ENCODE measurements at regions not wholly inside any gene's neighbourhood (a gene's known extent, or its start where the extent isn't known, plus 50 kb on each side); places are given as distances from the start of the nearest gene placed in this dataset.
A peak's percentile ranks its signal among the peaks of the same experiment; 100 is the strongest.

DNA sequence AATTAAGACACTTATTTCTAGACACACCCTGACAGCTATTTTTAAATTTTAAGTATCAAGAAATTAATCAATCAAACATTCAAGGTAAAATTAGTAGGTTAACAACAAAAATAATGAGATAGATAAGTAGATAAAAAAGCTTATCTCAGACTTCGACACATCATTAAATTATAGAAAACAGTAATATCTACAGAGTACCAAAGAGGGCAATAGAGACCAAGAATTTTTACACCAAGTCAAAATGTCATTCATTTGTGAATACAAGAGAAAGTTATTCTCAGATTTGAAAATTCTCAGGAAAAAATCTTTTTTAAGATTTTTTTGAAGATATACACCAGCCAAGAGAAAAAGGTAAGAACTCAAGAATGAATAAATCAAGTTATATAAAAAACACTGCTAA lies 445.6 kb downstream of the ACTL7B start:
- DNase-seq (ENCODE audit: low spot score) (no peak), ATAC-seq (ENCODE audit: low read depth) (no peak)
- Histone ChIP-seq H3K4me3 (ENCODE audit: severe bottlenecking) (no peak overlapping the region), H3K27me3 (ENCODE audit: insufficient read depth, poor library complexity, severe bottlenecking) (no peaks in the 10 kb centered on the region), H3K36me3 (ENCODE audit: low read depth) (no peaks in the 10 kb centered on the region), H3K4me1 (ENCODE audit: insufficient read depth, poor library complexity, severe bottlenecking) (no peaks in the 10 kb centered on the region), H3K9me3 (ENCODE audit: severe bottlenecking) (no peaks in the 10 kb centered on the region), H3K27ac (ENCODE audit: poor library complexity, severe bottlenecking) (no peak overlapping the region)
- TF ChIP-seq, protein P1, sequence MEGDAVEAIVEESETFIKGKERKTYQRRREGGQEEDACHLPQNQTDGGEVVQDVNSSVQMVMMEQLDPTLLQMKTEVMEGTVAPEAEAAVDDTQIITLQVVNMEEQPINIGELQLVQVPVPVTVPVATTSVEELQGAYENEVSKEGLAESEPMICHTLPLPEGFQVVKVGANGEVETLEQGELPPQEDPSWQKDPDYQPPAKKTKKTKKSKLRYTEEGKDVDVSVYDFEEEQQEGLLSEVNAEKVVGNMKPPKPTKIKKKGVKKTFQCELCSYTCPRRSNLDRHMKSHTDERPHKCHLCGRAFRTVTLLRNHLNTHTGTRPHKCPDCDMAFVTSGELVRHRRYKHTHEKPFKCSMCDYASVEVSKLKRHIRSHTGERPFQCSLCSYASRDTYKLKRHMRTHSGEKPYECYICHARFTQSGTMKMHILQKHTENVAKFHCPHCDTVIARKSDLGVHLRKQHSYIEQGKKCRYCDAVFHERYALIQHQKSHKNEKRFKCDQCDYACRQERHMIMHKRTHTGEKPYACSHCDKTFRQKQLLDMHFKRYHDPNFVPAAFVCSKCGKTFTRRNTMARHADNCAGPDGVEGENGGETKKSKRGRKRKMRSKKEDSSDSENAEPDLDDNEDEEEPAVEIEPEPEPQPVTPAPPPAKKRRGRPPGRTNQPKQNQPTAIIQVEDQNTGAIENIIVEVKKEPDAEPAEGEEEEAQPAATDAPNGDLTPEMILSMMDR (IDR thresholded peaks at IDR 0.05; ENCODE audit: poor library complexity, severe bottlenecking), result peak; percentile 32

DNA sequence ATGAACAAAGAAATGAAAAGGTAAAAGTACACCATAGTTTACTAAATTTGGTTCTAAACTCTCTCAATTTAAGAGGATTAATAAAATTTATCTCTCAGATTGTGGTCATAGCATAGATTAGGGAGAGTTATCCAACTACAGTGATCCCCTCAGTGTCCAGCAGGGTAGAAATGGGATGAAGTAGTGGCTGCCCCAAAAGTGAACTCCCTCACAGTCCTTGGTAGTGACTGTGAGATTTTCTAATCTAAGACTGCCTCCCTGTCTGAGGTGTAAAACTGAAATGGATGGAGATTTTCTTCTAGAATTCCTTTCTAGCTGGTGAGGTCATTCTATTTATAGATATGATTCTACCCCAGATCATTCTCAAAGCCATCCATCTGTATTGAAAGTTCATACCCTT lies 455.5 kb downstream of the ACTL7B start:
- DNase-seq (ENCODE audit: low spot score) (no peak), ATAC-seq (ENCODE audit: low read depth) (no peak)
- H3K27me3 ChIP-seq (ENCODE audit: insufficient read depth, poor library complexity, severe bottlenecking), result no peaks in the 10 kb centered on the region
- H3K36me3 ChIP-seq (ENCODE audit: low read depth), result no peaks in the 10 kb centered on the region
- H3K4me3 ChIP-seq (ENCODE audit: severe bottlenecking), result no peak overlapping the region
- H3K27ac ChIP-seq (ENCODE audit: poor library complexity, severe bottlenecking), result no peak overlapping the region
- TF ChIP-seq, protein P1 (IDR thresholded peaks at IDR 0.05; ENCODE audit: poor library complexity, severe bottlenecking), result no peak
- no peaks in the 10 kb centered on the region for H3K4me1 ChIP-seq (ENCODE audit: insufficient read depth, poor library complexity, severe bottlenecking)
- H3K9me3 ChIP-seq (ENCODE audit: severe bottlenecking), result no peaks in the 10 kb centered on the region

DNA sequence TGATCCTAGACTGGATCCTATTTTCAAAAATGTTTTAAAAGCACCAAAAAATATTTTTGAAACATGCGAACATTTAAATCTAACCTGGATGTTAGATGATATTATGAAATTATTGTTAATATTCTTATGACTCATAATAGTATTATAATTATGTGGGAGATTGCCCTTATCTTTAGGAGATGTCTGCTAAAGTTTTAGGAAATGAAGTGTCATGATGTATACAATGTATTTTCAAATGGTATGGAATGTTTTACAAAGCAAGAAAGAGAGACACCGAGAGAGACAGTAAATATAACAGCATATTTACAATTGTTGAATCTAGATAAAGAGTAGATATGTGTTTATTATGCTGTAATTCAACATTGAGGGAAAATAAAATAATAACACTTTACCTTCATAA lies 455.9 kb downstream of the ACTL7B start:
- H3K9me3 ChIP-seq (ENCODE audit: severe bottlenecking), result no peaks in the 10 kb centered on the region
- H3K36me3 ChIP-seq (ENCODE audit: low read depth), result no peaks in the 10 kb centered on the region
- TF ChIP-seq, protein P1 (IDR thresholded peaks at IDR 0.05; ENCODE audit: poor library complexity, severe bottlenecking), result no peak
- no peak overlapping the region for H3K4me3 ChIP-seq (ENCODE audit: severe bottlenecking)
- no peaks in the 10 kb centered on the region for H3K4me1 ChIP-seq (ENCODE audit: insufficient read depth, poor library complexity, severe bottlenecking)
- H3K27me3 ChIP-seq (ENCODE audit: insufficient read depth, poor library complexity, severe bottlenecking), result no peaks in the 10 kb centered on the region
- no peak overlapping the region for H3K27ac ChIP-seq (ENCODE audit: poor library complexity, severe bottlenecking)
- ATAC-seq (ENCODE audit: low read depth) (no peak), DNase-seq (ENCODE audit: low spot score) (no peak)

DNA sequence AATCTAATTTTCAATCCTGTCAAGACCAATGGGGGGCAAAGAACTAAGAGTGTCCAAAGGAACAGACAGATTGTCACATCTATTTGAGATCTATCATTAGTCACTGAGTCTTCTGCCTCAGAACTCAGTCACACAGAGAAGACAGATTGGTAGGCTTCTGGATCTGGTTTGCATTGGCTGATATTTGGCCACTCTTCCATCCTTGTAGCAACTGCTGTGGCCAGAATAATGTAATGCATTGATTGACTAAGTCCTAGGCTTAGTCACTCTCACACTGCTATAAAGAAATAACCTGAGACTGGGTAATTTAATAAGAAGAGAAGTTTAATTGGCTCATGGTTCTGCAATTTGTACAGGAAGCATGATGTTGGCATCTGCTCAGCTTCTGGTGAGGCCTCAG lies 458.5 kb downstream of the ACTL7B start:
- no peak overlapping the region for H3K4me3 ChIP-seq (ENCODE audit: severe bottlenecking)
- ATAC-seq (ENCODE audit: low read depth), result no peak

DNA sequence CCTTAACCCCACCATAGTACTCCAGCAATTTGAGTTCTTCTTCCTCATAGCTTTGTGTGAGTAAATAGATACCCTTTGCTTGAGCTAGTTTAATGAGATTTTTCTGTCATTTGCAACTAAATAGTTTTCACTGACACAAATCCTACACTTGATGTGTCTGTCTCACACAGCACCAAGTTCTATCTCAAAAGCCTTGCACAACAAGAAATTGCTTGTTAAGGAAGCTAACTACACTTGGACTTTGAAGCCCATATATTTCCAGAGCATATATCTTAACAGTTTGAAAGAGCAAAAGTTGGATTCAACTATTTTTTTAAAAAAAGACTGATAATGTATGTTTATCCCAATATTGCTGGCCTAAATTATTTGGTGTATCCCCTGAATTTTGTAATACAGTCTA lies 459.2 kb downstream of the ACTL7B start:
- ATAC-seq (ENCODE audit: low read depth) (no peak), DNase-seq (ENCODE audit: low spot score) (no peak)
- no peaks in the 10 kb centered on the region for H3K27me3 ChIP-seq (ENCODE audit: insufficient read depth, poor library complexity, severe bottlenecking)
- H3K36me3 ChIP-seq (ENCODE audit: low read depth), result no peaks in the 10 kb centered on the region
- TF ChIP-seq, protein P1 (IDR thresholded peaks at IDR 0.05; ENCODE audit: poor library complexity, severe bottlenecking), result no peak
- no peak overlapping the region for H3K4me3 ChIP-seq (ENCODE audit: severe bottlenecking)
- H3K4me1 ChIP-seq (ENCODE audit: insufficient read depth, poor library complexity, severe bottlenecking), result no peaks in the 10 kb centered on the region
- no peak overlapping the region for H3K27ac ChIP-seq (ENCODE audit: poor library complexity, severe bottlenecking)
- H3K9me3 ChIP-seq (ENCODE audit: severe bottlenecking), result no peaks in the 10 kb centered on the region

More for the DNA sequence above, 458.5 kb downstream of the ACTL7B start:
- DNase-seq (ENCODE audit: low spot score), result no peak
- H3K27ac ChIP-seq (ENCODE audit: poor library complexity, severe bottlenecking), result no peak overlapping the region
- H3K4me1 ChIP-seq (ENCODE audit: insufficient read depth, poor library complexity, severe bottlenecking), result no peaks in the 10 kb centered on the region
- no peaks in the 10 kb centered on the region for H3K36me3 ChIP-seq (ENCODE audit: low read depth)
- no peaks in the 10 kb centered on the region for H3K9me3 ChIP-seq (ENCODE audit: severe bottlenecking)
- TF ChIP-seq, protein P1 (IDR thresholded peaks at IDR 0.05; ENCODE audit: poor library complexity, severe bottlenecking), result no peak
- H3K27me3 ChIP-seq (ENCODE audit: insufficient read depth, poor library complexity, severe bottlenecking), result no peaks in the 10 kb centered on the region

Data from RWPE2 (cell line).